Iris pigment epithelial cell (primary cell): ENCODE measurements at regions not wholly inside any gene's neighbourhood (a gene's known extent, or its start where the extent isn't known, plus 50 kb on each side); places are given as distances from the start of the nearest gene placed in this dataset.

Experiments
- DNase-seq: peaks from one replicate; pipeline ENCODE4 v3.0.0-alpha.2; 2011; ENCODE audit warnings: low read depth

GRCh38 chr15:70443486-70444273 lies 319.7 kb downstream of the UACA start:
- DNase-seq = no peak

GRCh38 chr15:70442616-70443321 lies 320.6 kb downstream of the UACA start:
- no peak for DNase-seq

- no peak for DNase-seq
These were observed 321.1 kb downstream of the UACA start for GRCh38 chr15:70442211-70442610.

GRCh38 chr15:70440416-70441138 lies 322.8 kb downstream of the UACA start:
- no peak for DNase-seq

- no peak for DNase-seq
These were observed 323.5 kb downstream of the UACA start for GRCh38 chr15:70439880-70440279.

GRCh38 chr15:70439304-70439877 lies 324.0 kb downstream of the UACA start:
- DNase-seq = no peak

GRCh38 chr15:70438776-70439175 lies 324.6 kb downstream of the UACA start:
- DNase-seq = no peak

- no peak for DNase-seq
These were observed 325.4 kb downstream of the UACA start for GRCh38 chr15:70437882-70438451.

GRCh38 chr15:70437089-70437488 lies 326.3 kb downstream of the UACA start:
- no peak for DNase-seq

- DNase-seq = no peak
These were observed 326.9 kb downstream of the UACA start for GRCh38 chr15:70436428-70436827.

- DNase-seq = no peak
These were observed 327.5 kb downstream of the UACA start for GRCh38 chr15:70435872-70436271.

- DNase-seq = no peak
These were observed 328.0 kb downstream of the UACA start for GRCh38 chr15:70435369-70435768.

GRCh38 chr15:70433586-70434324 lies 329.6 kb downstream of the UACA start:
- DNase-seq = no peak

GRCh38 chr15:70432924-70433495 lies 330.3 kb downstream of the UACA start:
- DNase-seq = no peak

GRCh38 chr15:70431854-70432253 lies 331.5 kb downstream of the UACA start:
- DNase-seq = no peak

- DNase-seq = peak; percentile 91
These were observed 332.4 kb upstream of the TLE3 start for GRCh38 chr15:70430069-70430468.

- no peak for DNase-seq
These were observed 331.5 kb upstream of the TLE3 start for GRCh38 chr15:70429056-70429722.

GRCh38 chr15:70428211-70428822 lies 330.6 kb upstream of the TLE3 start:
- DNase-seq = no peak

- DNase-seq = peak; percentile 7
These were observed 329.7 kb upstream of the TLE3 start for GRCh38 chr15:70427167-70428120.
